KMS-11 (cell line): ENCODE measurements at regions not wholly inside any gene's neighbourhood (a gene's known extent, or its start where the extent isn't known, plus 50 kb on each side); places are given as distances from the start of the nearest gene placed in this dataset.
"Not testable (repeated sequence)": the region's sequence is repeated elsewhere in the genome, so short reads cannot be mapped to it uniquely, and the experiment has no call there.

Experiments
- H2AFZ ChIP-seq: fragments of 200-600 bp; sonication (generic); 2 replicates; pipeline ENCODE4 v1.6.1; 2016; ENCODE audit warnings: antibody characterized with exemption, mixed run types, low read depth
- H3K27ac ChIP-seq: fragments of 200-600 bp; sonication (generic); 2 replicates; pipeline ENCODE4 v1.6.1; 2016; ENCODE audit warnings: mild to moderate bottlenecking, mixed run types
- H3K27me3 ChIP-seq: fragments of 200-600 bp; sonication (generic); 2 replicates; pipeline ENCODE4 v1.6.1; 2017; ENCODE audit warnings: mild to moderate bottlenecking, low read depth, mixed run types, moderate library complexity; ENCODE audit not compliant: insufficient read depth
- H3K36me3 ChIP-seq: fragments of 200-600 bp; sonication (generic); 2 replicates; pipeline ENCODE4 v1.6.1; 2017; ENCODE audit warnings: mild to moderate bottlenecking, mixed run types; ENCODE audit not compliant: insufficient read depth
- H3K4me1 ChIP-seq: fragments of 200-600 bp; sonication (generic); 2 replicates; pipeline ENCODE4 v1.6.1; 2016; ENCODE audit warnings: mild to moderate bottlenecking, low read depth, mixed run types; ENCODE audit not compliant: poor library complexity, severe bottlenecking
- H3K4me2 ChIP-seq: fragments of 200-600 bp; sonication (generic); 2 replicates; pipeline ENCODE4 v1.7.0; 2016; ENCODE audit warnings: mild to moderate bottlenecking, mixed run types
- H3K4me3 ChIP-seq: fragments of 200-600 bp; sonication (generic); IDR thresholded peaks from 2 replicates; pipeline ENCODE4 v1.6.1; 2017; ENCODE audit warnings: low read depth, low read length, mixed read lengths; ENCODE audit not compliant: insufficient read depth
- H3K79me2 ChIP-seq: fragments of 200-600 bp; sonication (generic); 2 replicates; pipeline ENCODE4 v1.6.1; 2016; ENCODE audit warnings: low read depth, mixed run types; ENCODE audit not compliant: insufficient read depth
- H3K9ac ChIP-seq: fragments of 200-600 bp; sonication (generic); 2 replicates; pipeline ENCODE4 v1.6.1; 2016; ENCODE audit warnings: mild to moderate bottlenecking, mixed run types
- H4K20me1 ChIP-seq: fragments of 200-600 bp; sonication (generic); 2 replicates; pipeline ENCODE4 v1.6.1; 2016; ENCODE audit warnings: mild to moderate bottlenecking, mixed run types; ENCODE audit not compliant: insufficient read depth
- CTCF ChIP-seq: fragments of 200-600 bp; sonication (generic); conservative IDR thresholded peaks from 2 replicates; pipeline ENCODE4 v1.6.1; 2017; ENCODE audit warnings: low read depth, mild to moderate bottlenecking, antibody characterized with exemption, low read length, moderate library complexity, mixed read lengths

GRCh38 chr20:30285677-30286076 is 971.8 kb upstream of the DEFB115 start:
- Histone ChIP-seq H3K9ac (no peak overlapping the region), H2AFZ (no peak overlapping the region), H3K36me3 (no peaks in the 10 kb centered on the region), H3K79me2 (no peaks in the 10 kb centered on the region), H3K4me3 (no peak overlapping the region), H3K4me1 (no peaks in the 10 kb centered on the region), H3K27ac (no peak overlapping the region), H4K20me1 (no peaks in the 10 kb centered on the region), H3K4me2 (no peak overlapping the region), H3K27me3 (no peaks in the 10 kb centered on the region)
- no peak for TF ChIP-seq CTCF

DNA sequence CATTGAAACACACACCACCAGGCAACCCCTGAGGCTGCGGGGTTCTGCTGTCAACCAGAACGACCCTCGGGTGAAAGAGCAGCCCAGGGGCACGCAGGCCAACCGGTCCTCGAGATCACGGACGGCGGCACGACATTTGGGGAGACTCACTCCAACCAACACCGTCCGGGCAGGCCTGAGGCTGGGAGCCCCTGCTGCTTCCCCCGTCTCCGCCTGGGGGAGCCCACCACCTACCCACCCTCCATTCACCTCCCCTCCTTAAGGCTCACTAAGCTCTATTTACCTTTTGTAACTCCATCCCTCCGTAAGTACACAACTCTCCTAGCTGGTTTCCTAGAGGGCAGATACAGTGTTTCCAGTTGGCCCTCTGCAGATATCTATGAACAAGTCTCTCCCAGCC is 971.3 kb upstream of the DEFB115 start:
- Histone ChIP-seq H3K27me3 (no peaks in the 10 kb centered on the region), H2AFZ (no peak overlapping the region), H4K20me1 (no peaks in the 10 kb centered on the region), H3K79me2 (no peaks in the 10 kb centered on the region), H3K4me3 (no peak overlapping the region), H3K9ac (no peak overlapping the region), H3K27ac (no peak overlapping the region), H3K4me2 (no peak overlapping the region), H3K4me1 (no peaks in the 10 kb centered on the region), H3K36me3 (no peaks in the 10 kb centered on the region)
- TF ChIP-seq CTCF: no peak

DNA sequence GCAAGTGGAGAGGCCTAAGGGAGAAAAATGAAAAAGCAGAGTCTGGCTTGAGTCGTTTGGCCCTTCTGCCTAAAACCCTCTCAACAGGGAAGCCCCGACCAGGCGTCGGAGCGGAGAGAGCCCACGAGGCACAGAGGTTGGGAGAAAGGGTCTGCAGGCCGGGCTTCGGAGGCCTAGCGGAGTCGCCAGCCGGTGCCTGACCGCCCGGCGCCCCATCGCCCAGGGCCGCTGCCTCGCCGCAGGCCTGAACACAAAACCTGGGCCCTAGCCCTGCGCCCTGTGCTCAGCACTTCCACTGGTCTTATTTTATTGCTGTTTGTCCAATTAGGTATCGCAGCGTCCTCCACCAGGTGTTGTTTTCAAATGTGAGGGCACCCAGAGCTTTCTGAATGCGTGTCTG is 970.0 kb upstream of the DEFB115 start:
- not testable (repeated sequence) for H2AFZ ChIP-seq, H3K4me2 ChIP-seq, H3K4me3 ChIP-seq, H3K9ac ChIP-seq, H3K27ac ChIP-seq, H3K27me3 ChIP-seq, H3K36me3 ChIP-seq, H4K20me1 ChIP-seq, H3K79me2 ChIP-seq, H3K4me1 ChIP-seq

DNA sequence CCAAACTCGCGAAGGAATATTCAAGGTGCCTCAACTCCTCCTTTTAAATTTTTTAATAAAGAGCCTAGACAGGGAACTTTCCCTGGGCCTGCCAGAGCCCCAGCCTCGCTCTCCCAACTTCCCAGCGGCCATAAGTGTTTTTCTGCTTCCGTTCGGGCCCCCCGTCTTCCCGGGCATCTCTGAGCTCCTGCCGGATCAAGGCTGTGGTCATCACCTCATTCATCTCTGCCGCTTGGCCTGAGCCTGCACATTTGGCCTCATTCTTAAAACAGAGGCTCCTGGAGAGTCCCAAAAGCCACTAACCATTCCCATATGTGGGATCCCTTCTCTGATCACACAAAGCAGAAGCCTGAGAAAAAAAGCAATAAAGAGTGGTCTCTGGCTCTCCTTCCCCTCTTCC is 969.1 kb upstream of the DEFB115 start:
- Histone ChIP-seq H2AFZ (no peak overlapping the region), H3K36me3 (no peaks in the 10 kb centered on the region), H3K9ac (no peak overlapping the region), H3K4me1 (no peaks in the 10 kb centered on the region), H3K4me3 (no peak overlapping the region), H3K27me3 (no peaks in the 10 kb centered on the region), H3K4me2 (no peak overlapping the region), H3K27ac (no peak overlapping the region), H4K20me1 (no peaks in the 10 kb centered on the region), H3K79me2 (no peaks in the 10 kb centered on the region)
- TF ChIP-seq CTCF: no peak

- H2AFZ ChIP-seq: peak overlapping the region; percentile 14; the same call in 1 of the 2 replicates
- H3K4me3 ChIP-seq: not testable (repeated sequence)
These were observed 968.4 kb upstream of the DEFB115 start for GRCh38 chr20:30289049-30289448.

DNA sequence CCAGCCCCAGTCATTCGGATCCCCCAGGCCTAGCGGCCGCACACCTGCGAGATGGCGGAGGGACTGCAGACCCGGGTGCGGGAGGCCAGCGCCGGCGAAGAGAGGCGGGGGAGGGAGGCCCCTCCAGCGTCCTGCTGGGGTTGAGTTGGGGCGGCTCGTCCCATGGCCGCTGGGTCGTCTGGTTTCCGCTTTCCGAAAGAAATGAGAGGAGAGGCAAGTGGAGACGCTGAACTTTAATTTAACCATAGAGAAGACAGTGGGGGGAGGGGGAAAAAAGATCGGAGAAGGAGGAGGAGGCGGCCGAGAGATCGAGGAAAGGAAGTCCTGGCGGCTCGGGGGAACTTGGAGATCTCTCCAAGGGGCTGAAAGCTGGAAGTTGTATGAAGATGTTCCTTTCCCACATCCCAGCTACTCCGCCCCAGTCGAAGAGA is 967.7 kb upstream of the DEFB115 start:
- not testable (repeated sequence) for H3K79me2 ChIP-seq, H3K4me2 ChIP-seq, H3K4me3 ChIP-seq, H3K4me1 ChIP-seq, H3K36me3 ChIP-seq, H4K20me1 ChIP-seq, H3K27me3 ChIP-seq
- Histone ChIP-seq H3K9ac (peak overlapping the region; percentile 51; the same call in 1 of the 2 replicates), H2AFZ (peak overlapping the region; percentile 34; the same call in 1 of the 2 replicates), H3K27ac (peak overlapping the region; percentile 28; the same call in 1 of the 2 replicates)

More at GRCh38 chr20:30289049-30289448, 968.4 kb upstream of the DEFB115 start:
- H3K4me1 ChIP-seq, H3K79me2 ChIP-seq, H3K9ac ChIP-seq, H3K4me2 ChIP-seq, H4K20me1 ChIP-seq, H3K36me3 ChIP-seq, H3K27me3 ChIP-seq: not testable (repeated sequence)
- peak overlapping the region; percentile 28; the same call in 1 of the 2 replicates for H3K27ac ChIP-seq

DNA sequence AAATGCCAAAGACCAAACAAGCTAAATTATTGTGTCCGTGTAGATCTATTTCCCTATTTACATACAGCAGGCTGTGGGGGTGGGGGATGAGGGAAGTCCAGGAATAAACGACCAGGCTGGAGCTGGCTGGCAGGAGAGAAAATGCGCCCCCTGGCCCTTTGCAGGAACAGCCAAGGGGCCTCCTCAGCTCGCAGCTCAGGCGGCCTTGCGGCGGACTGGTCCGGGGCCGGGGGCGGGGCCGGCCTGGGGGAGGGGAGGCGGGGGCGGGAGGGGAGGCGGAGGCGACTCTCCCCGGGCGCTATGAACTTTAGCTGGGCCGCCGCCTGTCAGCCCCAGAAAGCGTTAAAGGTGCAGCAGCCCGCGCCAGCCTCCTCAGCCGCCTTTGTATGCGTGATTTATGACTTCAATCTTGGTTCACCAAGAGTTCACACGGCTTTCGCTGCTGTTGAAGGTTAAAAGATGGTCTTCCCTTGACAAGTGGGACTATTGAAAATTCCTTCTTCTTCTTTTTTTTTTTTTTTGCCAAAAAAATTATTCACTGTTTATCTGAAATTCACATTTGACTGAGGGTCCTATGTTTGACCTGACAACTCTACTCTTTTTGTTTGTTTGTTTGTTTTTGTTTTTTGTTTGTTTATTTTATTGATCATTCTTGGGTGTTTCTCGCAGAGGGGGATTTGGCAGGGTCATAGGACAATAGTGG is 967.0 kb upstream of the DEFB115 start:
- not testable (repeated sequence) for H3K36me3 ChIP-seq, H2AFZ ChIP-seq, H3K4me1 ChIP-seq, H3K27me3 ChIP-seq, H3K4me2 ChIP-seq, H4K20me1 ChIP-seq, H3K9ac ChIP-seq, H3K4me3 ChIP-seq, H3K79me2 ChIP-seq
- peak overlapping the region; percentile 28; the same call in 1 of the 2 replicates for H3K27ac ChIP-seq

DNA sequence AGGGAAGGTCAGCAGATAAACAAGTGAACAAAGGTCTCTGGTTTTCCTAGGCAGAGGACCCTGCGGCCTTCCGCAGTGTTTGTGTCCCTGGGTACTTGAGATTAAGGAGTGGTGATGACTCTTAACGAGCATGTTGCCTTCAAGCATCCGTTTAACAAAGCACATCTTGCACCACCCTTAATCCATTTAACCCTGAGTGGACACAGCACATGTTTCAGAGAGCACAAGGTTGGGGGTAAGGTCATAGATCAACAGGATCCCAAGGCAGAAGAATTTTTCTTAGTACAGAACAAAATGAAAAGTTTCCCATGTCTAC is 966.4 kb upstream of the DEFB115 start:
- H2AFZ ChIP-seq, H3K27me3 ChIP-seq, H3K4me3 ChIP-seq, H4K20me1 ChIP-seq, H3K4me2 ChIP-seq, H3K4me1 ChIP-seq, H3K36me3 ChIP-seq, H3K27ac ChIP-seq, H3K79me2 ChIP-seq, H3K9ac ChIP-seq: not testable (repeated sequence)
